ENCODE measurements at regions not wholly inside any gene's neighbourhood (a gene's known extent, or its start where the extent isn't known, plus 50 kb on each side); places are given as distances from the start of the nearest gene placed in this dataset.
A peak's percentile ranks its signal among the peaks of the same experiment; 100 is the strongest.

DNA sequence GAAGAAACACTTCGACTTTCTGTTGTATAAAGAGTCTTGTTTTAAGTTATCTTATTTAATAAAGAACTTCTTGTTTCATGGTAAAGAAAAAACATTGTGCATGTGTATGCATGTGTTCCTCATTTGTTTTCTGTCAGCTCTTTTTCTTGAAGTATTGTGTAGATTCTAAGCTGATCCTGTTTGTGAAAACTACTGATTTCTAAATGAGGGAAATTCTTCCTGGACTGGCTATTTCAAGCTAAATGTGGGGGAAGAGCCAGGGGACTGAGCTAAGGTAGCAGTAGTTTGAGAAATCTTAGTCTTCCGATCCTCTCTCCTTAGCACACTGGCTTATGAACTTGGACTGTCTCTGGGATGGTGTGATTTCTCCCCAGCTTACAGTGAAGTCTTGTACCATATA is 56.4 kb upstream of the RBMS1 start:
- no peaks in the 10 kb centered on the region for H3K27me3 ChIP-seq (ENCODE audit: control insufficient read depth in 2 of 2, insufficient read depth in 1 of 2, low read length in 1 of 2)
- WGBS: 98% methylated on average over 2 of the region's 2 CpGs
- no peaks in the 10 kb centered on the region for H3K4me1 ChIP-seq (ENCODE audit: control insufficient read depth in 2 of 2, insufficient read depth in 2 of 2, low read length in 2 of 2)
- H3K4me3 ChIP-seq (ENCODE audit: low read length in 2 of 2): no peak overlapping the region
- no peak for DNase-seq (ENCODE audit: low read depth in 6 of 9, low spot score in 9 of 9)
- no peaks in the 10 kb centered on the region for H3K9me3 ChIP-seq (ENCODE audit: control insufficient read depth in 2 of 2, insufficient read depth in 1 of 2, low read length in 1 of 2)
- no peak overlapping the region for H3K27ac ChIP-seq (ENCODE audit: low read depth in 1 of 2, low read length in 1 of 2)
- no peaks in the 10 kb centered on the region for H3K36me3 ChIP-seq (ENCODE audit: control insufficient read depth in 2 of 2, insufficient read depth in 2 of 2, low read length in 1 of 2)

DNA sequence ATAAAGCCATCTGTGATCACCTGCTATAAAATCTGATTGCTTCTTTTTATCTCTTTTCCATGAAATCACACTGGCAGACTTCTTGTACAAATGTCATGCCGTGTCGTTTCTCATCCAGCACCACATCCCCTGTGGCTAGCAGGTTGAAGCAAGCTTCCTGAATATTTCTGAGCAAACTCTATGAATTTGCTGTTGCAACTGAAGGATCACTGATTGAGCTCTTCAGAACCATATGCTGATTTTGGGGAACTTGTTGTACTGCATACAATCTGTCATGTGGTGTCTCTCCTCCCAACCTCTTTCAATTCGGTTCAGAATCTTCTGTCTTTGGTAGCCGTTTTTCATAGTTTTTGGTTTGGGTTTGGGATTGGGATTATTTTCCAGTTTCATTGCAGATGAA is 57.7 kb upstream of the RBMS1 start:
- WGBS: 13% methylated on average over 4 of the region's 4 CpGs

DNA sequence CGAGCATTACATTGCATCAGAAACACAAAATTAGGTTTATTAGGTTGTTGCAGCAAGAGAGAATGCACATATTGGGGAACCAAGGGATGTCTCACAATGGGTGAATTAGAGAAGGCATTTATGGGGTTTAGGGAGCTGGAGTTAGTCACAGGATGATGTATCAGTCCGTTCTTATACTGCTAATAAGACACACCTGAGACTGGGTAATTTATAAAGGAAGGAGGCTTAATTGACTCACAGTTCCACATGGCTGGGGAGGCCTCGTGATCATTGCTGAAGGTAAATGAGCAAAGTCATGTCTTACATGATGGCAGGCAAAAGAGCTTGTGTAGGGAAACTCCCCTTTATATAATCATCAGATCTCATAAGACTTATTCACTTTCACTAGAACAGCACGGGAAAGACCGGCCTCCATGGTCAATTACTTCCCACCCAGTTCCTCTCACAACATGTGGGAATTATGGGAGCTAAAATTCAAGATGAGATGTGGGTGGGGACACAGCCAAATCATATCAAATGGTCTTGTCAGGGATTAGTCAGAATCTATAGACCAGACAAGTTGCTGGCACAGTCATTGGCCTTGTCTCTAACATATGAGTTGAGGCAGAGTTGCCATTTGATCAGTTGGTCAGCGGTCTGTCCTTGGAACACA is 61.9 kb upstream of the RBMS1 start:
- Histone ChIP-seq H3K4me1 (ENCODE audit: control insufficient read depth in 2 of 2, insufficient read depth in 2 of 2, low read length in 2 of 2) (no peaks in the 10 kb centered on the region), H3K36me3 (ENCODE audit: control insufficient read depth in 2 of 2, insufficient read depth in 2 of 2, low read length in 1 of 2) (no peaks in the 10 kb centered on the region), H3K9me3 (ENCODE audit: control insufficient read depth in 2 of 2, insufficient read depth in 1 of 2, low read length in 1 of 2) (no peaks in the 10 kb centered on the region), H3K27me3 (ENCODE audit: control insufficient read depth in 2 of 2, insufficient read depth in 1 of 2, low read length in 1 of 2) (no peaks in the 10 kb centered on the region), H3K4me3 (ENCODE audit: low read length in 2 of 2) (no peak overlapping the region), H3K27ac (ENCODE audit: low read depth in 1 of 2, low read length in 1 of 2) (no peak overlapping the region)
- 97% methylated on average over 6 of the region's 6 CpGs for WGBS
- no peak for DNase-seq (ENCODE audit: low read depth in 6 of 9, low spot score in 9 of 9)

More for the DNA sequence above, 57.7 kb upstream of the RBMS1 start:
- Histone ChIP-seq H3K27me3 (ENCODE audit: control insufficient read depth in 2 of 2, insufficient read depth in 1 of 2, low read length in 1 of 2) (no peaks in the 10 kb centered on the region), H3K4me1 (ENCODE audit: control insufficient read depth in 2 of 2, insufficient read depth in 2 of 2, low read length in 2 of 2) (no peaks in the 10 kb centered on the region), H3K27ac (ENCODE audit: low read depth in 1 of 2, low read length in 1 of 2) (no peak overlapping the region), H3K9me3 (ENCODE audit: control insufficient read depth in 2 of 2, insufficient read depth in 1 of 2, low read length in 1 of 2) (no peaks in the 10 kb centered on the region), H3K36me3 (ENCODE audit: control insufficient read depth in 2 of 2, insufficient read depth in 2 of 2, low read length in 1 of 2) (no peaks in the 10 kb centered on the region), H3K4me3 (ENCODE audit: low read length in 2 of 2) (no peak overlapping the region)
- DNase-seq (ENCODE audit: low read depth in 6 of 9, low spot score in 9 of 9): peak in 1 of 9 donors; percentile 5

DNA sequence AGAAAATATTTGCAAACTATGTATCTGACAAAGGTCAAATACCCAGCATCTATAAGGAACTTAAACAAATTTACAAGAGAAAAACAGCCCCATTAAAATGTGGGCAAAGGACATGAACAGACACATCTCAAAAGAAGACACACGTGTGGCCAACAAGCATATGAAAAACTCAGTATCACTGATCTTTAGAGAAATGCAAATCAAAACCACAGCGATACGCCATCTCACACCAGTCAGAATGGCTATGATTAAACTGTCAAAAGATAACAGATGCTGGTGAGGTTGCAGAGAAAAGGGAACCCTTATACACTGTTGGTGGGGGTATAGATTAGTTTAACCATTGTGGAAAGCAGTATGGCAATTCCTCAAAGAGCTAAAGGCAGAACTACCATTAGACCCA is 64.3 kb upstream of the RBMS1 start:
- Histone ChIP-seq H3K36me3 (ENCODE audit: control insufficient read depth in 2 of 2, insufficient read depth in 2 of 2, low read length in 1 of 2) (no peaks in the 10 kb centered on the region), H3K4me3 (ENCODE audit: low read length in 2 of 2) (no peak overlapping the region), H3K27me3 (ENCODE audit: control insufficient read depth in 2 of 2, insufficient read depth in 1 of 2, low read length in 1 of 2) (no peaks in the 10 kb centered on the region), H3K9me3 (ENCODE audit: control insufficient read depth in 2 of 2, insufficient read depth in 1 of 2, low read length in 1 of 2) (no peaks in the 10 kb centered on the region), H3K4me1 (ENCODE audit: control insufficient read depth in 2 of 2, insufficient read depth in 2 of 2, low read length in 2 of 2) (no peaks in the 10 kb centered on the region), H3K27ac (ENCODE audit: low read depth in 1 of 2, low read length in 1 of 2) (no peak overlapping the region)
- DNase-seq (ENCODE audit: low read depth in 6 of 9, low spot score in 9 of 9): no peak
- 94% methylated on average over 3 of the region's 3 CpGs for WGBS

DNA sequence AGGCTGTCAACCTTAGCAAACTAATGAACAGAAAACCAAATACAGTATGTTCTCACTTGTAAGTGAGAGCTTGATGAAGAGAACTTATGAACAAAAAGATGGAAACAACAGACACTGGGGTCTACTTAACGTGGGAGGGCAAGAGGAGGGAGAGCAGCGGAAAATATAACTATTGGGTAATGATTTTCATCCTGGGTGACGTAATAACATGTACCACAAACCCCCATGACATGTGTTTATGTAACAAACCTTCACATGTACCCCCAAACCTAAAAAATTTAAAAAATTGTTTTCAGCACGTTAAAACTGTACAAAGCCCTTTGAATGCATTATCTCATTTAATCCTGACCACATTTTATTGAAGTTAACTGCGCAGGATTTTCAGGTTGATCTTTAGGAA is 64.9 kb upstream of the RBMS1 start:
- Histone ChIP-seq H3K4me3 (ENCODE audit: low read length in 2 of 2) (no peak overlapping the region), H3K27me3 (ENCODE audit: control insufficient read depth in 2 of 2, insufficient read depth in 1 of 2, low read length in 1 of 2) (no peaks in the 10 kb centered on the region), H3K27ac (ENCODE audit: low read depth in 1 of 2, low read length in 1 of 2) (no peak overlapping the region), H3K9me3 (ENCODE audit: control insufficient read depth in 2 of 2, insufficient read depth in 1 of 2, low read length in 1 of 2) (no peaks in the 10 kb centered on the region), H3K36me3 (ENCODE audit: control insufficient read depth in 2 of 2, insufficient read depth in 2 of 2, low read length in 1 of 2) (no peaks in the 10 kb centered on the region), H3K4me1 (ENCODE audit: control insufficient read depth in 2 of 2, insufficient read depth in 2 of 2, low read length in 2 of 2) (no peaks in the 10 kb centered on the region)
- DNase-seq (ENCODE audit: low read depth in 6 of 9, low spot score in 9 of 9): no peak
- WGBS: 95% methylated on average over 5 of the region's 5 CpGs

DNA sequence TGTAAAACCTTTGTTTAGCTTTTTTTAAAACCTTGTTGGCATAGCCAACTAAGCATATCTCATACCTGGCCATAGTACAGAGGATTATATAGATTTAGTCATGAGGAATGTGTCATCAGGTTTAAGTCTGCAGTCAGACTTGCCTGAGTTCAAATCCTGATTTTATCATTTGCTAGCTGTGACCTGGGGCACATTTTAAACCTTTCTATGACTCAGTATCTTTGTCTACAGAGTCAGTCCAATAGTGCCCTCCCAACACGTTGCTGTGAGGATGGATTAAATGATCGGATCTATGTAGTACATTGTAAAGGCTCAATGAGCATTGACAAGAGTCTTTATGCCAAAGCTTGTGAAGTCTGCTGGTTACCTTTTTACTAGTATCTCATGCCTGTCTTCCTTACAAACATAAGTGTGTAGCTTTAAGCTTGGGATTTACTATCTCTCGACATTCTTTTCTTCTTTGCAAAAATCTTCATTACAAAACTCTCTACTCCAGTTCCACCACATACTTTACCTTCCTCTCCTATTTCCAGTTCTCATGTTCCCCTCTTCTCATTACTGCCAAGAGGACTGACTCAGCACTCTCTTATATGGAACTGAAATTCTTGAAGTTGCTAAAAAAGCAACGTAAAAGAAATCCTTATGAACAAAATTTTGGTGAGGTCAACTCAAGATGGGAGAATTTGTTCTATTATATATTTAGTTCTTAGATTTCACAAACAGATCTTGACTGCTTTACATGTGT is 68.1 kb upstream of the RBMS1 start:
- WGBS: 55% methylated on average over 4 of the region's 4 CpGs
- Histone ChIP-seq H3K36me3 (ENCODE audit: control insufficient read depth in 2 of 2, insufficient read depth in 2 of 2, low read length in 1 of 2) (no peaks in the 10 kb centered on the region), H3K4me1 (ENCODE audit: control insufficient read depth in 2 of 2, insufficient read depth in 2 of 2, low read length in 2 of 2) (no peaks in the 10 kb centered on the region), H3K27me3 (ENCODE audit: control insufficient read depth in 2 of 2, insufficient read depth in 1 of 2, low read length in 1 of 2) (no peaks in the 10 kb centered on the region), H3K9me3 (ENCODE audit: control insufficient read depth in 2 of 2, insufficient read depth in 1 of 2, low read length in 1 of 2) (no peaks in the 10 kb centered on the region), H3K4me3 (ENCODE audit: low read length in 2 of 2) (no peak overlapping the region), H3K27ac (ENCODE audit: low read depth in 1 of 2, low read length in 1 of 2) (no peak overlapping the region)
- no peak for DNase-seq (ENCODE audit: low read depth in 6 of 9, low spot score in 9 of 9)

DNA sequence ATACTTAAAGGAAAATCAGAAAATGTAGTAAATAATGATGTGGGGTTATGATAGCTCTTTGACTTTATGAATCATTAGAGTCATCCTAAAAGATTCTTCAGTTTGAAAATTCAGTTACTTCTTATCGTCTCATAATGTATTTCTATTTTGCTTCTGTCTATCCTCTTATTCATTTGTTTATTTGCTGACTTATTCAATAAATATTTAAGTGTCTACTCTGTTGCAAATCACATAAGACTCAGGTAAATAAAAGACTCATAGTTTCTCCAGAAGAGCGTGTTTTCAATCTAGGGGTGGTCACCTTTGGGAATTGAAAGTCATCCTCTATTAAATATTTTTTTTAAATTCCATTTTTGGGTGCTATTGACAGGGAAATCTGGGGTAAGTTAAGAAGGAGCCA is 69.1 kb upstream of the RBMS1 start:
- H3K9me3 ChIP-seq (ENCODE audit: control insufficient read depth in 2 of 2, insufficient read depth in 1 of 2, low read length in 1 of 2): no peaks in the 10 kb centered on the region
- WGBS: 98% methylated on average over 2 of the region's 2 CpGs
- no peaks in the 10 kb centered on the region for H3K4me1 ChIP-seq (ENCODE audit: control insufficient read depth in 2 of 2, insufficient read depth in 2 of 2, low read length in 2 of 2)
- no peak overlapping the region for H3K27ac ChIP-seq (ENCODE audit: low read depth in 1 of 2, low read length in 1 of 2)
- H3K4me3 ChIP-seq (ENCODE audit: low read length in 2 of 2): no peak overlapping the region
- no peak for DNase-seq (ENCODE audit: low read depth in 6 of 9, low spot score in 9 of 9)
- no peaks in the 10 kb centered on the region for H3K27me3 ChIP-seq (ENCODE audit: control insufficient read depth in 2 of 2, insufficient read depth in 1 of 2, low read length in 1 of 2)
- H3K36me3 ChIP-seq (ENCODE audit: control insufficient read depth in 2 of 2, insufficient read depth in 2 of 2, low read length in 1 of 2): no peaks in the 10 kb centered on the region

DNA sequence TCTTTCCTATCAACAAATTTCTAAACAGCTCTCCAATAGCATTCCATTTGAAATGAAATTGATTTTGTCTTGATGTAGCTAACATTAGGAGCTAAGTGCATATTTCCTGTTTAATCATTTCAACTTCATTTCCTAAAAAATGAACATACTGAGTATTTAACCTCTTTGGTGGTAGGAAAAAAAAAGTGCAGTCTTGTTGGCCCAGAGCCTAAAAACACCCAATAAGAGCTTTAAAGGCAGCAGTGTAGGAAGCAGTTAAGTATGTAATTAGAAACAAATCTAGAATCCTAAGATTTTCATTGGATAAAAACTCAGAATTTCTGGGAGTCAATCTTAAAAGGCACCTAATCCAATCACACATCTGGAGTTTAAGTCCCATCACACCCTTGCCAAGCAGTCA is 71.0 kb upstream of the RBMS1 start:
- Histone ChIP-seq H3K36me3 (ENCODE audit: control insufficient read depth in 2 of 2, insufficient read depth in 2 of 2, low read length in 1 of 2) (no peaks in the 10 kb centered on the region), H3K27ac (ENCODE audit: low read depth in 1 of 2, low read length in 1 of 2) (no peak overlapping the region), H3K9me3 (ENCODE audit: control insufficient read depth in 2 of 2, insufficient read depth in 1 of 2, low read length in 1 of 2) (no peaks in the 10 kb centered on the region), H3K27me3 (ENCODE audit: control insufficient read depth in 2 of 2, insufficient read depth in 1 of 2, low read length in 1 of 2) (no peaks in the 10 kb centered on the region), H3K4me3 (ENCODE audit: low read length in 2 of 2) (no peak overlapping the region), H3K4me1 (ENCODE audit: control insufficient read depth in 2 of 2, insufficient read depth in 2 of 2, low read length in 2 of 2) (no peaks in the 10 kb centered on the region)
- no peak for DNase-seq (ENCODE audit: low read depth in 6 of 9, low spot score in 9 of 9)

DNA sequence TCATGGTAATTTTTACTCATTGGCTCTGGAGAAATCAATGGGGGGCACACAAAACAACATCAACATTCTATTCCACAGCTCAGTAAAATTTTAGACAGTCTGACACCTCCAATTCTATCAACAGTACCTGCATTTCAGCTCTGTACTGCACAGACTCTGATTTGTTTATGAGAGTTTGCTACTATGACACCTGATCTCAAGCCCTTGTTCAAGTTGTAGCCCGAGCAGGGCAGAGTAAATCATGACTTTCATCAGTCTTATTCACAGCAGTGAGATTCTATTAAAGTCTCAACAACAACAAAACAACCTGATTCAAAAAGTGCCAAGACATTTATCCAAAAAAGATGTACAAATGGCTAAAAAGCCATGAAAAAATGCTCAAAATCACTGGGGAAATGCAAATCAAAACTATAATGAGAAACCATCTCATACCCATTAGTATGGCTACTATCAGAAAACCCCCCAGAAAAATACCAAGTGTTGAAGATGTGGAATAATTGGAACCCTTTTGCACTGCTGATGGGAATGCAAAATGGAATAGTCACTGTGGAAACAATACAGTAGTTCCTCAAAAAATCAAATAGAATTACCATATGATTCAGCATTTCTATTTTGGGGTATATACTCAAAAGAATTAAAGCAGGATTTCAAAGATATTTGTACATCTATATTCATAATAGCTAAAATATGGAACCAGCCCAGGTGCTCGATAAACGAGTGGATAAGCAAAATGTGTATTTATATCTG is 71.7 kb upstream of the RBMS1 start:
- Histone ChIP-seq H3K4me1 (ENCODE audit: control insufficient read depth in 2 of 2, insufficient read depth in 2 of 2, low read length in 2 of 2) (no peaks in the 10 kb centered on the region), H3K27ac (ENCODE audit: low read depth in 1 of 2, low read length in 1 of 2) (no peak overlapping the region), H3K9me3 (ENCODE audit: control insufficient read depth in 2 of 2, insufficient read depth in 1 of 2, low read length in 1 of 2) (no peaks in the 10 kb centered on the region), H3K36me3 (ENCODE audit: control insufficient read depth in 2 of 2, insufficient read depth in 2 of 2, low read length in 1 of 2) (no peaks in the 10 kb centered on the region), H3K4me3 (ENCODE audit: low read length in 2 of 2) (no peak overlapping the region), H3K27me3 (ENCODE audit: control insufficient read depth in 2 of 2, insufficient read depth in 1 of 2, low read length in 1 of 2) (no peaks in the 10 kb centered on the region)
- DNase-seq (ENCODE audit: low read depth in 6 of 9, low spot score in 9 of 9): no peak
- 93% methylated on average over 3 of the region's 3 CpGs for WGBS

All from thymus (tissue), 11 donors.